NCI-H1048 (cell line): ENCODE measurements at regions not wholly inside any gene's neighbourhood (a gene's known extent, or its start where the extent isn't known, plus 50 kb on each side); places are given as distances from the start of the nearest gene placed in this dataset.
"Not testable (repeated sequence)": the region's sequence is repeated elsewhere in the genome, so short reads cannot be mapped to it uniquely, and the experiment has no call there.

Experiments used
- DNase-seq: peaks from one replicate; lab custom pipeline; 2025; lab: John Stamatoyannopoulos, UW

GRCh38 chr11:91483956-91484355, 740.7 kb upstream of the FAT3 start:
- not testable (repeated sequence) for DNase-seq

DNA sequence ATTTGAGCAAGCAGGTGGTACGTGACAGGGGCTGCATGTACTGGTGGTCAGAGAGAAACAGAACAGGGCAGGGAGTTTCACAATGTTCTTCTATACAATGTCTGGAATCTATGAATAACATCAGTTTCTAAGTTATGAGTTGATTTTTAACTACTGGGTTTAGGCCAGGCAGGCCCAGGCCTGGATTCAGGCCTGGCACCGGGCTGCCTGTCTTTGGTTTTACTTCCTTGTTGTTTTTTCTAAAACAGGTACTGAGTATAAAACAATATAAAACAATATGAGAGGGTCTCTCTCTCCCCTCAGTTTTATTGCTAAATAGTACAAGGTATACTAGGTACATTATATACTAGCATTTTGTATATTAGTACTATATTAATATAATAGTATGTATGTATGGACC, 742.7 kb upstream of the FAT3 start:
- DNase-seq = not testable (repeated sequence)

DNA sequence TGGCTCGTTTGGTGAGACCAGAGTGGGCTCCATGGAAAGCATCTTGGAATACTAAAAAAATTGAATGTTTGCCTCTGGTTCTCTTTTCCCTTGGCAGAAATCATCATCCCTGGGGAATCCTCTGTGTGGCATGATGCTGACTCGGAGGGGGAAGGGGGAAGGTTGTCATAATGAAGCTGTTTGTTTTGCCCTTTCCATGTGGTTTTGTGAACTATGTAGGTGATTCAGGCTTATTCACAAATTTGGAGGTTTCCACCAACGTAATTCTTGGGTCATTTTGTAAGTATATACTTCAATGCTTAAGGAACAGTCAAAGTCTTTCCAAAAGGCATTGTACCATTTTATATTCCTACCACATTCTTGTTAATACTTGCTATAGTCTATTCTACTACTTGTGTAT, 754.0 kb upstream of the FAT3 start:
- DNase-seq = no peak

- DNase-seq = no peak
Measured at GRCh38 chr11:91459840-91460239, 764.8 kb upstream of the FAT3 start.

DNA sequence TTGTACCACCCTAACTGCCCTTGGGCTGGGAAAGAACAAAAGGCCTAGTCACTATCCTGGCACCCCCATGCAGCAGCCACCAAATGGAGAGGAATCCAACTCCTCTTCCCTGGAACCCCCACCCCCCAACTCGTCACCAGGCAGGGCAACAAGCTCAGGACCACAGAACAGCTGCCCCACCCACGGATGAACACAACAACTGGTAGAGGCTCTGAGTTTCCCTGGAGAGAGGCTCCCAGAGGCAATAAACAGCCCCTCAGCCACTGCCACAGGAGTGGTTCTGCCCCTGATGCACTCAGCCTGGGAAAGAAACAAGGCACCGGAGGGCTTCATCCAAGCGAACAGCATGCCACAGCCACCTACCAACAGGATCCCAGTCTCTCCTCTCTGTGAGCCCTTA, 778.4 kb upstream of the FAT3 start:
- DNase-seq = no peak

- no peak for DNase-seq
Measured at GRCh38 chr11:91435694-91436395, 788.8 kb upstream of the FAT3 start.

- DNase-seq = no peak
Measured at GRCh38 chr11:91433284-91434010, 791.2 kb upstream of the FAT3 start.

DNA sequence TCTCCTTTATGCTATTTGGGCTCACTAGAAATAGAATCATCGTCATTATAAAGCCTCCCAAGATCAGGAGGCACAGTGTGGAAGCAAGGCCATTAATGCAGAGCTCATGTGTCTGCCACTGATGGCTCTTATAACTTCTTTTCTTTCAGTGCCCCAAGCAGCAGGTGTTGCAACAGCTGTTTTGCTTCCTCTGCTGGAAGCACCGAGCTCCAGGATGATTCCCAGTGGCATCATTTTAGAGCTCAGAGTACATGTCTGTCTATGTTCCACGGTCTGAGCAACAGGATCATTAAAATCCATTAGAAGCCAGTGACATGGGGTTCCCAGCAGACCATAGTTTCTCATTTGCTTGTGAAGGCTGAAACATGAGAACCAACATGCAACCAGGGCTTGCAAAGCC, 803.0 kb upstream of the FAT3 start:
- DNase-seq = no peak

- no peak for DNase-seq
Measured at GRCh38 chr11:91407842-91408241, 816.8 kb upstream of the FAT3 start.

DNA sequence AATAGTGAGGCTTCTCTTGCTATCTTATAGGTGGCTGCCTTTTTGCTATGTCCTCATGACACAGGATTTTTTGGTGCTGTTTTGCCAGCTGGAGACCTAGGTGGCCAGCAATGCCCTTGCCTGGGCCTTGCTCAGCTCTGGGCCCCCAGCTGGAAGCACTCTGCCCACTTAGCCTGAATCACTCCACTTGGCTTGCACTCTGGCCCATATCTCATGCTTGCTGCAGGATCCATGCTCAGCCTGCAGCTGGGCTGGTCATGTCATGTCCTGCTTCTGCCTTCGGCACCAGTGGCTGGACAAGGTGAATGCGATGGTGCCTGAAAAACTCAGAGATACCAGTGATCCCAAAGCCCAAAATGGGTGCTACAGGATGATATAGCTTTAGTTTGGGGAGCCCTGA, 818.6 kb upstream of the FAT3 start:
- no peak for DNase-seq

DNA sequence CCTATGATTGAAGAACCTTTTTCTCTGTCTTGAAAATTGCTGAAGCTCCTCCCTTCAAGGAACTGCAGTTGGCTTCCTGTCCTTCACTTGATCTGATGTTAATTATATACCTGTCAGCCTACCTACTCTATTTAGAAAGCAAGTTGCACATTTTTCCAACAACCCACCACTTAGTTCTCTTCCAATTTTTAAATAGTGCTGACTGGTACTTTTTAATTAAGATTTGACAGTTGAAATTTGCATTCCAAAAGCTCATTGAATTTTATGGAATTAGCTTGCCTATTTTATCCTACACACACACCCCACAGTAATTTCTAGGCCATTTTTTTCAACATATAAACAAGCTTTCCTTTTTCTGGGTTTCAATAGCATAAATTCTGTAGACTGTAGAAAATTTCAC, 820.3 kb upstream of the FAT3 start:
- DNase-seq = no peak

DNA sequence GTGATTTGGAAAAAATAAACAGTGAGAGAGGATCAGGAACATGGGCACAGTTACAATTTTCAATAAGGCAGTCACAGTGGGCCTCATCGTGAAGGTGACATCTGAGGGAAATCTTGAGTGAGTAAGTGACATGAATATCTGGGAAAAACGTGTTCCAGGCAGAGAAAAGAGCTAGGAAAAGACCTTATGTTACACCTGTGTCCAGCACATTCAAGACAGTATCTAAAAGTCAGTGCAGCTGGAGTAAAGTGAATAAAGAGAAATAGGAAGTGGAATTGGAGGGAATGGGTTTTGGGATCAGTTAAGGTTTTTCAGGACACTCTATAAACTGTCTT, 827.5 kb upstream of the FAT3 start:
- DNase-seq = no peak

DNA sequence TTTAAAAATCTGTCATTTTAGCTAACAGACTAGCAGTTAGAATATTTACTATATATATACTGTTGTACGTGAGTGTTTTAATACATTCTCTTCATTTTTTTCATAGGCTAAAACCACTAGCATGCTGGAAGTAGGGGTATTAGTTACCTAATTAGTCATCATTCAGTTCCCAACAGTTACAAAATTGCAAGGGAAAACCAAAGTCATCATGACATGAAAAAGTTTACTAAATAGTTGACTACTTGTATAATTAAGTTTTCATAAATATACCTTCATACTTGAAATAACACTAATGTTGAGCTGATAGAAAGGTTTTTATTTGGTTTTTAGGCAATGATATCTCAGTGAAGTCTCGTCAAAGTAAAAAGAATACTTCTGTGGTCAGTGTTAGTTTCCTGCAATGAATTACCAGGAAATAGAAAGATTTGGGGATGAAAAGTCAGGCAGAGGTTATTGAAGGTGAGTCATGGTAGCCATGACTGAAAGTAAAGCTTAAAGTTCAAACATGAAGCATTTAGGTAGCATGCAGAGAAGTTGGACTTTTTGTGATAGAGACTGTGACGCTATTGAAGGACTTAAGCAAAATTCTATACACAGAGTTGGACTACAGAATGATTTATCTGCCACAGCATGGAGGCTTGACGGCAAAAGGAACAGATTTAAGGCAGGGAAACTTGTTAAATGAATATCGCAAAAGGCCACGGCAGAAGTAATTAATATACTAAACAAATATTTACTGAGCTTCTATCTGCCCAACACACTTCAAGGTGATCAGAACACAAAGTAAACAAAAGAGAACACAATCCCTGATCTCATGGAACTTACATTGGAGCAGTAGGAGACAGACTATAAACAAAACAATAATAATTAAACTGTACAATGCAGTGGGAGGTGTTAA, 828.1 kb upstream of the FAT3 start:
- no peak for DNase-seq

DNA sequence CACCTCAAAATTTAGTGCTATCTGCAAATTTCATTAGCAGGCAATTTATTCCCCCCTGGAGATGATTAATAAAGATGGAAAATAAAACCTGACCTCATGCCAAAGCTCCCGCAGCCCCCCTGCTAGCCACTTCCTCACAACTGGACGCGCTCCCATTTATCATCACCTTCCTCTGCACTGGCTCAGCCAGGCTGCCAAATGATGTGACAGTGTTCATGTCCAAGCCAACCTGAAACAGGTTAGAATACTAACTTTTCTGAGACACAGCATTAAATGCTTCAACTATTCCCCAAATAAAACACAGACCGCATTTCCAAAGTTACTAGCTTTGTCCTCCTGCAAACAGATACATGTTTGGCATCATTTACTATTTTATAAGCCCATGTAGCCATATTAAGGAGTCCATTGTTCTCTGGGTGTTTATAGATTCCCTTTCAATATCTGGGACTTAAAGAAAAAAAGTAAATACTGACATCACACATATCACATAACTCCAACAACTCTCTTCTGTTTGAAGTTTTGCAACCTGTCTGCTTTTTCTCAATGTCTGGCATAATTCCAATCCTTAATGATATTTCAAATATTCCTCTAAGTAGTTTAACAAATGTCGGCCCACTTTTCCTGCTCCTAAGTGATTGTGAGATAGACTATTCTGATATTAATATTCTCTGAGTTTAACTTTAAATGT, 829.7 kb upstream of the FAT3 start:
- no peak for DNase-seq

- DNase-seq = no peak
Measured at GRCh38 chr11:91394073-91394726, 830.4 kb upstream of the FAT3 start.

- DNase-seq = no peak
Measured at GRCh38 chr11:91382946-91383345, 841.7 kb upstream of the FAT3 start.

DNA sequence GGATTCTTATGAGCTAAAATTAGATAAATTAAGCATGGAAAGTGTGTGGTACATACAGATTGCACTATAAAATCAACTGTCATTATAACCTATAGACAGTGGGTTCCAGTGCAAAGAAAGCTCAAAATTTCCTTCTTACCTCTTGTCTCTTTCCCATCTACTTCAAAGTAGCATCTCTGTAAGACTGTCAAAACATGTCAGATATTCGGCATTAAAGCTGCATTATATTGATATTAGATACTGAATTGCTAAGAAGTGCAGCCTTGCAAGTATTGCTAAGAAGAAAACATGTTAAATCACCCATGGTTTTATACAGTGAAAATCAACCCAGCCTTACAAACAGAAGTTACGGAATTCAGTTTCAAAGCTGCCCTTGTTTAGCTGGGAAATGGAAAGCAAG, 849.8 kb upstream of the FAT3 start:
- DNase-seq = no peak

DNA sequence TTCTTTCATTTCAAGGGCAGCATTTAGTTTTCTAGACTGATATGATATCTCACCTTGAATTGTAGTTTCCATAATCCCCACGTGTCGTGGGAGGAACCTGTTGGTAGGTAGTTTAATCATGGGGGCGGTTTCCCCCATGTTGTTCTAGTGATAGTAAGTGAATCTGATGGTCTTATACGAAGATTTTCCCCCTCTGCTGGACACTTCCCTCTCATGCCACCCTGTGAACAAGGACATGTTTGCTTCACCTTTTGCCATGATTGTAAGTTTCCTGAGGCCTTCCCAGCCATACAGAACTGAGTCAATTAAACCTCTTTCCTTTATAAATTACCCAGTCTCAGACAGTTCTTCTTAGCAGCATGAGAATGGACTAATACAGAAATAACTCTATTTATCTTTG, 851.1 kb upstream of the FAT3 start:
- DNase-seq = no peak

DNA sequence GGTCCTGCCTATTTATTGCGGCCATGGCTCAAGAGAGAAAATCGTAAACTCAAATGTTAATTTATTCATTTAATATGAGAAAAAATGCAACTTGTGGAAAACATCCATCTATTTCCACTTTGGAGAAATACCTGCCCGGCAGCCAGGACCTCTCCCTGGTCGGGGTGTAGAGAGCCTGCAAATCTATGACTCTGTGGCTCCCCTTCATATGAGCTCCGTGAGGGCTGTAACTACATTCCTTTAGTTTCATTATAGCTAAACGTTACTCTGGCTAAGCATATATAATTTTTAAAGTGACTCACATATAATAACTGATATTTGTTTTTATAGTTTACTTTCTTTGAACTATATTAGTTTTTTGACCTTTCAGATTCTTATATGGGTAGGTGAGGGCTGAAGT, 857.8 kb upstream of the FAT3 start:
- DNase-seq = no peak

DNA sequence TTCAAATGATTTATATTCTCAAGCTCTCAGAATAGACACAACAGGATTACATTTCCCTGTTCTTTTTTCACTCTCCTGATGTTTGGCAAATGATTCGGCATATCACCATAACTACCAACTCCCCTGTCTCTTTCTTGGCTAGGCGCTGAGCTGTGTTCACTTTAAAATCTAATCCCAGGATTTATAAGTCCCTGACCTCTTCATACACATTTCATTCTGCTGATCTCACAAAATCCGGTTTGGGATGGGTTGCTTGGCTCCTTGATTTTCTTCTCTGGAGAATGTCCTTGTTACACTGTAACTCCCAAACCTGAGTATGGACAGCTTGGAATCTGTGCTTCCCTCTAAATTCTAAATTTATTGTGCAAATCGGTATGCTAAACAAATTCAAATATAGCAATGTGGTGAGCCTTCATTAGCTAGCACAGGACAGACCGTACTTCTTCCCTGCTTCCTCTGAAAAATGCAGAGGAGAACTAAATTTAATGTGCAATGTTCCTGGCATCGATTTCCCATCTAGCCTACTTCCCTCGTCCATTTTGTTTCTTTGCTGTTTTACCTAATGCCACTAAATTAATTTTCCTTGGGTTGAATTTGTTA, 858.5 kb upstream of the FAT3 start:
- no peak for DNase-seq

GRCh38 chr11:91350931-91351330, 873.7 kb upstream of the FAT3 start:
- DNase-seq = no peak
